PC-9 (cell line): ENCODE measurements at regions not wholly inside any gene's neighbourhood (a gene's known extent, or its start where the extent isn't known, plus 50 kb on each side); places are given as distances from the start of the nearest gene placed in this dataset.
A peak's percentile ranks its signal among the peaks of the same experiment; 100 is the strongest.

Source experiments
- BruUV-seq: library from RNA; stranded (reverse); fragments of 400-500 nt; replicated peaks from 2 replicates; lab custom pipeline; 2021; lab: Mats Ljungman, UMichigan
- CTCF ChIA-PET: fragments of 300-600 bp; sonication (Branson Sonifier 250); formaldehyde crosslinking; loops from one replicate; lab custom pipeline; 2022; ENCODE audit warnings: antibody characterized with exemption; lab: Charles Lee
- POLR2A ChIA-PET: fragments of 300-600 bp; sonication (Branson Sonifier 250); formaldehyde crosslinking; loops from one replicate; lab custom pipeline; 2022; ENCODE audit warnings: antibody characterized with exemption; ENCODE audit not compliant: unreplicated experiment; lab: Charles Lee
- DNase-seq, 2 experiments: peaks; one replicate each; pipeline versions ENCODE4 v3.0.0 to v3.0.0-alpha.2; 2015 to 2022; ENCODE audit warnings: mixed read lengths in 1 of 2
- H2AFZ ChIP-seq: fragments of 200-600 bp; sonication (generic); 2 replicates; pipeline ENCODE4 v1.8.1; 2017; ENCODE audit warnings: antibody characterized with exemption
- H3F3A ChIP-seq: fragments of 200-600 bp; sonication (generic); 2 replicates; pipeline ENCODE4 v1.8.1; 2017; ENCODE audit warnings: antibody characterized with exemption, mild to moderate bottlenecking, low read depth; ENCODE audit not compliant: insufficient read depth
- H3K27ac ChIP-seq: fragments of 200-600 bp; sonication (generic); 2 replicates; pipeline ENCODE4 v1.6.1; 2016; ENCODE audit warnings: mixed run types
- H3K27me3 ChIP-seq: fragments of 200-600 bp; sonication (generic); 2 replicates; pipeline ENCODE4 v1.6.1; 2016; ENCODE audit warnings: low read depth, mixed run types; ENCODE audit not compliant: insufficient read depth
- H3K36me3 ChIP-seq: fragments of 200-600 bp; sonication (generic); 2 replicates; pipeline ENCODE4 v1.6.1; 2016; ENCODE audit warnings: low read depth, mixed run types
- H3K4me1 ChIP-seq: fragments of 200-600 bp; sonication (generic); replicated peaks from 2 replicates; pipeline ENCODE4 v1.6.1; 2016; ENCODE audit warnings: mixed run types; ENCODE audit not compliant: insufficient read depth
- H3K4me2 ChIP-seq: fragments of 200-600 bp; sonication (generic); 2 replicates; pipeline ENCODE4 v1.6.1; 2017; ENCODE audit warnings: mixed run types
- H3K4me3 ChIP-seq: fragments of 200-600 bp; sonication (generic); 2 replicates; pipeline ENCODE4 v1.6.1; 2016; ENCODE audit warnings: mixed run types
- H3K79me2 ChIP-seq: fragments of 200-600 bp; sonication (generic); 2 replicates; pipeline ENCODE4 v1.6.1; 2017; ENCODE audit warnings: low read depth, mixed run types
- H3K9me2 ChIP-seq: fragments of 200-600 bp; sonication (generic); 2 replicates; pipeline ENCODE4 v1.8.1; 2017; ENCODE audit warnings: mild to moderate bottlenecking; ENCODE audit not compliant: insufficient read depth
- H3K9me3 ChIP-seq: fragments of 200-600 bp; sonication (generic); 2 replicates; pipeline ENCODE4 v1.8.1; 2016; ENCODE audit warnings: low read depth; ENCODE audit not compliant: insufficient read depth
- H4K20me1 ChIP-seq: fragments of 200-600 bp; sonication (generic); 2 replicates; pipeline ENCODE4 v1.8.1; 2017; ENCODE audit not compliant: insufficient read depth
- EZH2 ChIP-seq: fragments of 200-600 bp; sonication (generic); IDR thresholded peaks from 2 replicates; pipeline ENCODE4 v1.8.0; 2017; ENCODE audit warnings: antibody characterized with exemption, low read depth
- intact Hi-C: fragments of 100-400 bp; cut with micrococcal nuclease; formaldehyde crosslinking; loops from one replicate; pipeline ENCODE4 v1.10.0; 2022; ENCODE audit not compliant: unreplicated experiment
- TF ChIP-seq, protein P1 (sequence below): fragments of 200-600 bp; sonication (generic); conservative IDR thresholded peaks from 2 replicates; pipeline ENCODE4 v1.6.1; 2017; ENCODE audit warnings: mixed run types, antibody characterized with exemption, mild to moderate bottlenecking, moderate library complexity

DNA sequence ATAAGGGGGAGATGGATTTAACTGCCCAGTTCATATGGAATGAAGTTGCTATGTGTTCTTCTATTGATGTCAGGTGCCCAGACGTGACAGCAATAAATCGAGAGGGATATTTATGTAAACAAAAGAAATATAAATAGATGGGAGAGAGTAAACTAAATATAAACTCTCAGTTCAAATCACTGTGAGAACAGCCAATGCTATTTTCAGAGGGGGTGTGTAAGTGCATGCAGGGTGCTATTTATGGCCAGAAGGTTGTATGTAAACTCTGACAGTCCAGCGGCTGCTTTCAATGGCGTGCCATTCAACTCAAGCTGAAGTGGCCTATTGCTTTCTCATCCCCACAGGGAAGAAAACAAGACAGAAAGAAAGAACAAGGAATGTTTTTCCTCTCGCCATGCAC is 127.2 kb downstream of the KCNA5 start:
- CTCF ChIA-PET = no interaction called here
- no peak overlapping the region for H3K4me2 ChIP-seq

GRCh38 chr12:5171701-5172100 is 128.0 kb downstream of the KCNA5 start:
- no peak for TF ChIP-seq EZH2
- TF ChIP-seq, protein P1, sequence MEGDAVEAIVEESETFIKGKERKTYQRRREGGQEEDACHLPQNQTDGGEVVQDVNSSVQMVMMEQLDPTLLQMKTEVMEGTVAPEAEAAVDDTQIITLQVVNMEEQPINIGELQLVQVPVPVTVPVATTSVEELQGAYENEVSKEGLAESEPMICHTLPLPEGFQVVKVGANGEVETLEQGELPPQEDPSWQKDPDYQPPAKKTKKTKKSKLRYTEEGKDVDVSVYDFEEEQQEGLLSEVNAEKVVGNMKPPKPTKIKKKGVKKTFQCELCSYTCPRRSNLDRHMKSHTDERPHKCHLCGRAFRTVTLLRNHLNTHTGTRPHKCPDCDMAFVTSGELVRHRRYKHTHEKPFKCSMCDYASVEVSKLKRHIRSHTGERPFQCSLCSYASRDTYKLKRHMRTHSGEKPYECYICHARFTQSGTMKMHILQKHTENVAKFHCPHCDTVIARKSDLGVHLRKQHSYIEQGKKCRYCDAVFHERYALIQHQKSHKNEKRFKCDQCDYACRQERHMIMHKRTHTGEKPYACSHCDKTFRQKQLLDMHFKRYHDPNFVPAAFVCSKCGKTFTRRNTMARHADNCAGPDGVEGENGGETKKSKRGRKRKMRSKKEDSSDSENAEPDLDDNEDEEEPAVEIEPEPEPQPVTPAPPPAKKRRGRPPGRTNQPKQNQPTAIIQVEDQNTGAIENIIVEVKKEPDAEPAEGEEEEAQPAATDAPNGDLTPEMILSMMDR = peak; percentile 74
- peaks cover 23% of the 10 kb centered on the region for H3K4me1 ChIP-seq
- no peak overlapping the region for H2AFZ ChIP-seq
- intact Hi-C loops = loop anchor here (5.0 kb wide), 1 partner anchor 271 kb away; no protein-coding TSS in a partner anchor
- POLR2A ChIA-PET = no interaction called here
- no TSS peak for BruUV-seq
- H4K20me1 ChIP-seq = no peaks in the 10 kb centered on the region
- H3K79me2 ChIP-seq = no peaks in the 10 kb centered on the region
- H3K36me3 ChIP-seq = no peaks in the 10 kb centered on the region
- 0 out of 2 replicates have a peak overlapping the region, but pooled peaks have one; percentile 8 for H3K4me2 ChIP-seq
- no peak overlapping the region for H3K4me3 ChIP-seq
- CTCF ChIA-PET = no interaction called here
- peaks cover 3% of the 10 kb centered on the region; the same call in 1 of the 2 replicates for H3K9me3 ChIP-seq
- DNase-seq = peak in 1 of 2 experiments; percentile 15
- no peaks in the 10 kb centered on the region for H3F3A ChIP-seq
- peaks cover 27% of the 10 kb centered on the region for H3K27me3 ChIP-seq
- H3K27ac ChIP-seq = no peak overlapping the region
- H3K9me2 ChIP-seq = no peaks in the 10 kb centered on the region

More for the DNA sequence above, 127.2 kb downstream of the KCNA5 start:
- H3K4me1 ChIP-seq = peaks cover 20% of the 10 kb centered on the region
- no peak overlapping the region for H2AFZ ChIP-seq
- intact Hi-C loops = loop anchor here (5.0 kb wide), 1 partner anchor 271 kb away; no protein-coding TSS in a partner anchor
- peaks cover 27% of the 10 kb centered on the region for H3K27me3 ChIP-seq
- POLR2A ChIA-PET = no interaction called here
- peaks cover 3% of the 10 kb centered on the region; the same call in 1 of the 2 replicates for H3K9me3 ChIP-seq
- H3F3A ChIP-seq = no peaks in the 10 kb centered on the region
- H4K20me1 ChIP-seq = no peaks in the 10 kb centered on the region
- TF ChIP-seq EZH2 = no peak
- TF ChIP-seq, protein P1 = no peak
- no peaks in the 10 kb centered on the region for H3K36me3 ChIP-seq
- no TSS peak for BruUV-seq
- H3K27ac ChIP-seq = no peak overlapping the region
- H3K79me2 ChIP-seq = no peaks in the 10 kb centered on the region
- H3K4me3 ChIP-seq = no peak overlapping the region
- DNase-seq = no peak
- H3K9me2 ChIP-seq = no peaks in the 10 kb centered on the region

GRCh38 chr12:5172886-5173285 is 129.2 kb downstream of the KCNA5 start:
- intact Hi-C loops = loop anchor here (5.0 kb wide), 1 partner anchor 269 kb away; no protein-coding TSS in a partner anchor
- no peak overlapping the region for H3K4me3 ChIP-seq

More at GRCh38 chr12:5172886-5173285, 129.2 kb downstream of the KCNA5 start:
- Histone ChIP-seq H3K27me3 (peaks cover 26% of the 10 kb centered on the region), H2AFZ (no peak overlapping the region), H3K36me3 (no peaks in the 10 kb centered on the region), H3K4me1 (peaks cover 34% of the 10 kb centered on the region), H3F3A (no peaks in the 10 kb centered on the region), H3K4me2 (peak overlapping the region; percentile 26; the same call in 1 of the 2 replicates), H4K20me1 (no peaks in the 10 kb centered on the region), H3K9me2 (no peaks in the 10 kb centered on the region), H3K9me3 (peaks cover 3% of the 10 kb centered on the region; the same call in 1 of the 2 replicates), H3K79me2 (no peaks in the 10 kb centered on the region), H3K27ac (peak overlapping the region; percentile 61)
- no peak for TF ChIP-seq EZH2
- TF ChIP-seq, protein P1 = no peak
- BruUV-seq = no TSS peak
- CTCF ChIA-PET = no interaction called here
- POLR2A ChIA-PET = no interaction called here
- no peak for DNase-seq
